ENCODE measurements at regions not wholly inside any gene's neighbourhood (a gene's known extent, or its start where the extent isn't known, plus 50 kb on each side); places are given as distances from the start of the nearest gene placed in this dataset.

DNA sequence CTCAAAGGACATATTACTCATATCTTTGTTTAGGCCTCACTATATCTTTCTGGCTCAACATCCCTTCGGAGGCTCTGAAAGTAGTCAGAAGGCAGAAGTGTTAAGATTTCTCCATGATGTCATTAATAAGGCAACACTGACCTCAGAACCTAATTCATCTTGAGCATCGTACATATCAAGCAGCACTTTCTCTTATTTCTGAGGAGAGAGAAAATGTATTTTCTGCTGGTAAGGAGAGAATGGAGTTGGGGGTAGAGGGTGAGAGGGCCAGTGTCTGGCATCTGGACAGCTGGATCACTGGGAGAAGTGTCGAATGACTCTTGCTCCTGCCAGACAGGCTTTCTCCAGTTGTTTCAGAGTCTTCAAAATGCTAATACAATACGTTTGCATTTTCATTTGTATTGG, 213.2 kb upstream of the PRICKLE1 start:
- TF ChIP-seq EZH2 (IDR thresholded peaks at IDR 0.05; ENCODE audit: borderline replicate concordance) (no peak), CTCF (IDR thresholded peaks at IDR 0.05; ENCODE audit: poor library complexity) (no peak)
